Body of pancreas (tissue), 4 donors: ENCODE measurements at regions not wholly inside any gene's neighbourhood (a gene's known extent, or its start where the extent isn't known, plus 50 kb on each side); places are given as distances from the start of the nearest gene placed in this dataset.

Experiments
- ATAC-seq: fragments of 150-250 bp; one replicate; pipeline ENCODE4 v1.9.1; 2016
- DNase-seq, 4 donors: peaks; one replicate each; pipeline ENCODE4 v3.0.0-alpha.2; 2019
- H3K27ac ChIP-seq, 4 donors: fragments of 200-600 bp; sonication (generic); 1 replicate in 3 of 4; 2 replicates in 1 of 4; pipeline versions ENCODE4 v1.5.1 to v1.6.1; 2016 to 2019; ENCODE audit warnings: mild to moderate bottlenecking in 1 of 4, mixed read lengths in 1 of 4, moderate library complexity in 1 of 4
- H3K27me3 ChIP-seq, 2 donors: fragments of 200-600 bp; sonication (generic); one replicate each; pipeline ENCODE4 v1.6.0; 2016; ENCODE audit warnings: mild to moderate bottlenecking in 1 of 2
- H3K36me3 ChIP-seq, 2 donors: fragments of 200-600 bp; sonication (generic); replicated peaks in 1 of 2; 2 replicates each; pipeline ENCODE4 v1.5.1; 2016; ENCODE audit warnings: low read depth in 2 of 2; ENCODE audit not compliant: insufficient read depth in 1 of 2
- H3K4me1 ChIP-seq: fragments of 200-600 bp; sonication (generic); one replicate; pipeline ENCODE4 v1.6.0; 2016
- H3K4me3 ChIP-seq, 2 donors: fragments of 200-600 bp; sonication (generic); 1 replicate in 1 of 2; 2 replicates in 1 of 2; pipeline ENCODE4 v1.5.1; 2016 to 2019
- H3K9me3 ChIP-seq, 3 donors: fragments of 200-600 bp; sonication (generic); 1 replicate in 2 of 3; 2 replicates in 1 of 3; pipeline ENCODE4 v1.5.1; 2016
- POLR2A ChIP-seq, 3 donors: fragments of 450-650 bp; IDR thresholded peaks; one replicate each; pipeline ENCODE4 v1.6.1; 2016; ENCODE audit warnings: antibody characterized with exemption in 3 of 3, mild to moderate bottlenecking in 2 of 3
- WGBS, 2 donors: methylation state at CpG; one replicate each; pipeline ENCODE4 v1.1.5; 2017; 5-methylcytosine and 5-hydroxymethylcytosine counted together
- intact Hi-C: fragments of 100-400 bp; cut with DNase I; formaldehyde crosslinking; loops from one replicate; pipeline ENCODE4 v1.15.1; 2023
- TF ChIP-seq, protein P1 (sequence below), 7 experiments: fragments of 450-650 bp in 4 of 7; fragments of 200-600 bp in 3 of 7; sonication (generic) in 3 of 7; IDR thresholded peaks; one replicate each; pipeline ENCODE4 v1.5.1; 2016 to 2019; ENCODE audit warnings: antibody characterized with exemption in 7 of 7

GRCh38 chrX:128884430-128884829 lies 638.9 kb downstream of the SMARCA1 start:
- no peaks in the 10 kb centered on the region for H3K9me3 ChIP-seq
- no peak for ATAC-seq
- intact Hi-C loops = no loop called here
- DNase-seq = no peak
- WGBS, 2 donors = 70 to 89% methylated on average over 2 of the region's 2 CpGs
- H3K36me3 ChIP-seq = no peaks in the 10 kb centered on the region
- no peaks in the 10 kb centered on the region for H3K27me3 ChIP-seq
- no peak overlapping the region for H3K4me3 ChIP-seq
- TF ChIP-seq POLR2A (IDR thresholded peaks at IDR 0.05) = no peak
- TF ChIP-seq, protein P1, sequence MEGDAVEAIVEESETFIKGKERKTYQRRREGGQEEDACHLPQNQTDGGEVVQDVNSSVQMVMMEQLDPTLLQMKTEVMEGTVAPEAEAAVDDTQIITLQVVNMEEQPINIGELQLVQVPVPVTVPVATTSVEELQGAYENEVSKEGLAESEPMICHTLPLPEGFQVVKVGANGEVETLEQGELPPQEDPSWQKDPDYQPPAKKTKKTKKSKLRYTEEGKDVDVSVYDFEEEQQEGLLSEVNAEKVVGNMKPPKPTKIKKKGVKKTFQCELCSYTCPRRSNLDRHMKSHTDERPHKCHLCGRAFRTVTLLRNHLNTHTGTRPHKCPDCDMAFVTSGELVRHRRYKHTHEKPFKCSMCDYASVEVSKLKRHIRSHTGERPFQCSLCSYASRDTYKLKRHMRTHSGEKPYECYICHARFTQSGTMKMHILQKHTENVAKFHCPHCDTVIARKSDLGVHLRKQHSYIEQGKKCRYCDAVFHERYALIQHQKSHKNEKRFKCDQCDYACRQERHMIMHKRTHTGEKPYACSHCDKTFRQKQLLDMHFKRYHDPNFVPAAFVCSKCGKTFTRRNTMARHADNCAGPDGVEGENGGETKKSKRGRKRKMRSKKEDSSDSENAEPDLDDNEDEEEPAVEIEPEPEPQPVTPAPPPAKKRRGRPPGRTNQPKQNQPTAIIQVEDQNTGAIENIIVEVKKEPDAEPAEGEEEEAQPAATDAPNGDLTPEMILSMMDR (IDR thresholded peaks at IDR 0.05) = no peak
- H3K27ac ChIP-seq = no peak overlapping the region
- H3K4me1 ChIP-seq = no peaks in the 10 kb centered on the region

GRCh38 chrX:128883650-128884049 lies 639.6 kb downstream of the SMARCA1 start:
- no peaks in the 10 kb centered on the region for H3K36me3 ChIP-seq
- no peaks in the 10 kb centered on the region for H3K9me3 ChIP-seq
- TF ChIP-seq POLR2A (IDR thresholded peaks at IDR 0.05) = no peak
- TF ChIP-seq, protein P1 (IDR thresholded peaks at IDR 0.05) = no peak
- H3K27ac ChIP-seq = no peak overlapping the region
- intact Hi-C loops = no loop called here
- no peaks in the 10 kb centered on the region for H3K4me1 ChIP-seq
- H3K27me3 ChIP-seq = no peaks in the 10 kb centered on the region
- H3K4me3 ChIP-seq = no peak overlapping the region
- DNase-seq (no peak), ATAC-seq (no peak)
- 83 to 90% methylated on average over 3 of the region's 3 CpGs for WGBS, 2 donors

- H3K27me3 ChIP-seq = no peaks in the 10 kb centered on the region
- H3K27ac ChIP-seq = no peak overlapping the region
- intact Hi-C loops = no loop called here
- H3K9me3 ChIP-seq = no peaks in the 10 kb centered on the region
- ATAC-seq (no peak), DNase-seq (no peak)
- TF ChIP-seq, protein P1 (IDR thresholded peaks at IDR 0.05) = no peak
- no peak for TF ChIP-seq POLR2A (IDR thresholded peaks at IDR 0.05)
- no peak overlapping the region for H3K4me3 ChIP-seq
- no peaks in the 10 kb centered on the region for H3K4me1 ChIP-seq
- H3K36me3 ChIP-seq = no peaks in the 10 kb centered on the region
Observed at GRCh38 chrX:128870361-128870760, 652.9 kb downstream of the SMARCA1 start.

GRCh38 chrX:128862557-128862956 lies 660.7 kb downstream of the SMARCA1 start:
- TF ChIP-seq, protein P1 (IDR thresholded peaks at IDR 0.05) = no peak
- no peak for TF ChIP-seq POLR2A (IDR thresholded peaks at IDR 0.05)
- Histone ChIP-seq H3K36me3 (no peaks in the 10 kb centered on the region), H3K27me3 (no peaks in the 10 kb centered on the region), H3K9me3 (no peaks in the 10 kb centered on the region), H3K27ac (no peak overlapping the region), H3K4me1 (no peaks in the 10 kb centered on the region), H3K4me3 (no peak overlapping the region)
- WGBS, 2 donors = 56 to 100% methylated on average over 1 to 2 of the region's 2 CpGs
- ATAC-seq (no peak), DNase-seq (no peak)
- intact Hi-C loops = no loop called here

- WGBS, 2 donors = 57 to 60% methylated on average over 3 of the region's 3 CpGs
- ATAC-seq = no peak
- no peaks in the 10 kb centered on the region for H3K4me1 ChIP-seq
- no peaks in the 10 kb centered on the region for H3K9me3 ChIP-seq
- no peak for TF ChIP-seq POLR2A (IDR thresholded peaks at IDR 0.05)
- TF ChIP-seq, protein P1 (IDR thresholded peaks at IDR 0.05) = no peak
- no peak overlapping the region for H3K27ac ChIP-seq
- H3K4me3 ChIP-seq = no peak overlapping the region
- intact Hi-C loops = no loop called here
- no peak for DNase-seq
- H3K36me3 ChIP-seq = no peaks in the 10 kb centered on the region
- H3K27me3 ChIP-seq = no peaks in the 10 kb centered on the region
Observed at GRCh38 chrX:128848374-128848773, 674.9 kb downstream of the SMARCA1 start.
